A673 (cell line): ENCODE measurements at regions not wholly inside any gene's neighbourhood (a gene's known extent, or its start where the extent isn't known, plus 50 kb on each side); places are given as distances from the start of the nearest gene placed in this dataset.

Source experiments
- BruUV-seq: library from RNA; stranded (reverse); fragments of 400-500 nt; replicated peaks from 2 replicates; lab custom pipeline; 2021; lab: Mats Ljungman, UMichigan
- CTCF ChIA-PET: fragments of 300-600 bp; sonication (Branson Sonifier 250); formaldehyde crosslinking; loops from one replicate; lab custom pipeline; 2022; ENCODE audit warnings: antibody characterized with exemption; lab: Charles Lee
- POLR2A ChIA-PET: fragments of 300-600 bp; sonication (Branson Sonifier 250); formaldehyde crosslinking; loops from one replicate; lab custom pipeline; 2022; ENCODE audit warnings: antibody characterized with exemption; ENCODE audit not compliant: low non-redundant PET; lab: Charles Lee
- DNase-seq: peaks from one replicate; pipeline ENCODE4 v3.0.0-alpha.2; 2015; ENCODE audit warnings: low spot score
- H3K27ac ChIP-seq: fragments of 200-600 bp; sonication (generic); 2 replicates; pipeline ENCODE4 v1.5.1; 2016; ENCODE audit warnings: mixed run types, low read depth, mild to moderate bottlenecking, mixed read lengths, antibody characterized with exemption, low read length; ENCODE audit not compliant: poor library complexity, severe bottlenecking
- H3K27me3 ChIP-seq: fragments of 200-600 bp; sonication (generic); replicated peaks from 2 replicates; pipeline ENCODE4 v1.6.1; 2017; ENCODE audit warnings: mixed run types, low read depth, mild to moderate bottlenecking, mixed read lengths, antibody characterized with exemption, low read length; ENCODE audit not compliant: insufficient read depth, poor library complexity
- H3K36me3 ChIP-seq: fragments of 200-600 bp; sonication (generic); 2 replicates; pipeline ENCODE4 v1.6.1; 2016; ENCODE audit warnings: mixed run types, mild to moderate bottlenecking, mixed read lengths, antibody characterized with exemption, low read length; ENCODE audit not compliant: insufficient read depth, poor library complexity, severe bottlenecking
- H3K4me1 ChIP-seq: fragments of 200-600 bp; sonication (generic); 2 replicates; pipeline ENCODE4 v1.6.1; 2017; ENCODE audit warnings: mixed run types, mild to moderate bottlenecking, mixed read lengths, antibody characterized with exemption, low read length; ENCODE audit not compliant: insufficient read depth, poor library complexity, severe bottlenecking
- H3K4me3 ChIP-seq: fragments of 200-600 bp; sonication (generic); 2 replicates; pipeline ENCODE4 v1.5.1; 2016; ENCODE audit warnings: low read depth, mixed run types, mild to moderate bottlenecking, mixed read lengths, low read length; ENCODE audit not compliant: poor library complexity, severe bottlenecking
- H3K9me3 ChIP-seq: fragments of 200-600 bp; sonication (generic); 2 replicates; pipeline ENCODE4 v1.6.1; 2016; ENCODE audit warnings: mixed run types, low read depth, mild to moderate bottlenecking, mixed read lengths, antibody characterized with exemption, low read length; ENCODE audit not compliant: poor library complexity, severe bottlenecking
- EZH2 ChIP-seq: fragments of 200-600 bp; sonication (generic); IDR thresholded peaks from 2 replicates; pipeline ENCODE4 v1.6.1; 2017; ENCODE audit warnings: borderline replicate concordance, low read depth, mild to moderate bottlenecking, mixed read lengths, antibody characterized with exemption, low read length; ENCODE audit not compliant: poor library complexity, severe bottlenecking
- intact Hi-C: fragments of 100-400 bp; cut with micrococcal nuclease; formaldehyde crosslinking; loops from one replicate; pipeline ENCODE4 v1.10.0; 2022; ENCODE audit not compliant: unreplicated experiment
- TF ChIP-seq, protein P1 (sequence below): fragments of 300-800, 200-600 bp; sonication (generic); conservative IDR thresholded peaks from 2 replicates; pipeline ENCODE4 v1.5.1; 2017; ENCODE audit warnings: low read depth, mild to moderate bottlenecking, antibody characterized with exemption, low read length, moderate library complexity, mixed read lengths

GRCh38 chr6:8276148-8276547, 159.2 kb downstream of the SLC35B3 start:
- Histone ChIP-seq H3K9me3 (no peaks in the 10 kb centered on the region), H3K27ac (no peak overlapping the region), H3K27me3 (no peaks in the 10 kb centered on the region), H3K36me3 (no peaks in the 10 kb centered on the region), H3K4me1 (peaks cover 15% of the 10 kb centered on the region), H3K4me3 (no peak overlapping the region)
- no TSS peak for BruUV-seq
- intact Hi-C loops = no loop called here
- no peak for DNase-seq
- ChIA-PET CTCF (no interaction called here), POLR2A (no interaction called here)
- TF ChIP-seq, protein P1, sequence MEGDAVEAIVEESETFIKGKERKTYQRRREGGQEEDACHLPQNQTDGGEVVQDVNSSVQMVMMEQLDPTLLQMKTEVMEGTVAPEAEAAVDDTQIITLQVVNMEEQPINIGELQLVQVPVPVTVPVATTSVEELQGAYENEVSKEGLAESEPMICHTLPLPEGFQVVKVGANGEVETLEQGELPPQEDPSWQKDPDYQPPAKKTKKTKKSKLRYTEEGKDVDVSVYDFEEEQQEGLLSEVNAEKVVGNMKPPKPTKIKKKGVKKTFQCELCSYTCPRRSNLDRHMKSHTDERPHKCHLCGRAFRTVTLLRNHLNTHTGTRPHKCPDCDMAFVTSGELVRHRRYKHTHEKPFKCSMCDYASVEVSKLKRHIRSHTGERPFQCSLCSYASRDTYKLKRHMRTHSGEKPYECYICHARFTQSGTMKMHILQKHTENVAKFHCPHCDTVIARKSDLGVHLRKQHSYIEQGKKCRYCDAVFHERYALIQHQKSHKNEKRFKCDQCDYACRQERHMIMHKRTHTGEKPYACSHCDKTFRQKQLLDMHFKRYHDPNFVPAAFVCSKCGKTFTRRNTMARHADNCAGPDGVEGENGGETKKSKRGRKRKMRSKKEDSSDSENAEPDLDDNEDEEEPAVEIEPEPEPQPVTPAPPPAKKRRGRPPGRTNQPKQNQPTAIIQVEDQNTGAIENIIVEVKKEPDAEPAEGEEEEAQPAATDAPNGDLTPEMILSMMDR = no peak
- no peak for TF ChIP-seq EZH2

- Histone ChIP-seq H3K9me3 (no peaks in the 10 kb centered on the region), H3K4me1 (peaks cover 15% of the 10 kb centered on the region), H3K4me3 (no peak overlapping the region), H3K36me3 (no peaks in the 10 kb centered on the region), H3K27me3 (no peaks in the 10 kb centered on the region), H3K27ac (no peak overlapping the region)
- no peak for TF ChIP-seq EZH2
- TF ChIP-seq, protein P1 = no peak
- CTCF ChIA-PET = no interaction called here
- DNase-seq = no peak
- no TSS peak for BruUV-seq
- intact Hi-C loops = no loop called here
- POLR2A ChIA-PET = no interaction called here
These were observed 159.7 kb downstream of the SLC35B3 start for GRCh38 chr6:8275667-8276066.

DNA sequence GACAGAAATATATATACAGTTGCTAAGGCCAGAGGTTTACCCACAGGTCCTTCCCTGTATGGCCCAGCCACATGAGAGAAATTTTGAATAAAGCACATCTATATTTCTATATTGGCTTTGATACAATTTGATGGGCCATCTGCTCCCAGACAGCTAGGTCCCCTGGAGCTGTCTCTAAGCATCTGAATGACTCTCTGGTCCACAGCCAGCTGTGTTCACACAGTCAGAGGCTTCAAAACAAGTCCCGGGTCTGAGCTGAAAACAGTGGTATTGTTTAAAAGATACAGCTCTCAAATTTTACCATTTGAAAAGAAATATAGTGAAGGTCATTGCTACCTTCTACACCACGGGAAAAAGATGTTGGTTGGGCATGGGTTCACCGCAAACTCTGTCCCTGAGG, 161.1 kb downstream of the SLC35B3 start:
- intact Hi-C loops = no loop called here
- POLR2A ChIA-PET = no interaction called here
- CTCF ChIA-PET = no interaction called here
- TF ChIP-seq, protein P1 = no peak
- no TSS peak for BruUV-seq
- Histone ChIP-seq H3K27me3 (no peaks in the 10 kb centered on the region), H3K27ac (no peak overlapping the region), H3K9me3 (no peaks in the 10 kb centered on the region), H3K36me3 (no peaks in the 10 kb centered on the region), H3K4me1 (peaks cover 6% of the 10 kb centered on the region), H3K4me3 (no peak overlapping the region)
- no peak for DNase-seq
